Gastroesophageal sphincter (tissue), 3 donors: ENCODE measurements at regions not wholly inside any gene's neighbourhood (a gene's known extent, or its start where the extent isn't known, plus 50 kb on each side); places are given as distances from the start of the nearest gene placed in this dataset.

ENCODE experiments used
- CTCF ChIP-seq, 4 experiments: fragments of 200-600 bp in 2 of 4; fragments of 450-650 bp in 2 of 4; sonication (generic) in 1 of 4; IDR thresholded peaks; one replicate each; pipeline ENCODE4 v1.5.1; 2017 to 2019; ENCODE audit warnings: antibody characterized with exemption in 4 of 4, mild to moderate bottlenecking in 2 of 4, moderate library complexity in 2 of 4
- EP300 ChIP-seq: sonication (generic); formaldehyde crosslinking; IDR thresholded peaks from one replicate; pipeline ENCODE4 v1.6.1; 2017; ENCODE audit warnings: antibody characterized with exemption, mild to moderate bottlenecking
- POLR2A ChIP-seq, 2 donors: fragments of 450-650 bp; IDR thresholded peaks; one replicate each; pipeline ENCODE4 v1.6.1; 2017; ENCODE audit warnings: antibody characterized with exemption in 2 of 2, mild to moderate bottlenecking in 2 of 2, moderate library complexity in 1 of 2

DNA sequence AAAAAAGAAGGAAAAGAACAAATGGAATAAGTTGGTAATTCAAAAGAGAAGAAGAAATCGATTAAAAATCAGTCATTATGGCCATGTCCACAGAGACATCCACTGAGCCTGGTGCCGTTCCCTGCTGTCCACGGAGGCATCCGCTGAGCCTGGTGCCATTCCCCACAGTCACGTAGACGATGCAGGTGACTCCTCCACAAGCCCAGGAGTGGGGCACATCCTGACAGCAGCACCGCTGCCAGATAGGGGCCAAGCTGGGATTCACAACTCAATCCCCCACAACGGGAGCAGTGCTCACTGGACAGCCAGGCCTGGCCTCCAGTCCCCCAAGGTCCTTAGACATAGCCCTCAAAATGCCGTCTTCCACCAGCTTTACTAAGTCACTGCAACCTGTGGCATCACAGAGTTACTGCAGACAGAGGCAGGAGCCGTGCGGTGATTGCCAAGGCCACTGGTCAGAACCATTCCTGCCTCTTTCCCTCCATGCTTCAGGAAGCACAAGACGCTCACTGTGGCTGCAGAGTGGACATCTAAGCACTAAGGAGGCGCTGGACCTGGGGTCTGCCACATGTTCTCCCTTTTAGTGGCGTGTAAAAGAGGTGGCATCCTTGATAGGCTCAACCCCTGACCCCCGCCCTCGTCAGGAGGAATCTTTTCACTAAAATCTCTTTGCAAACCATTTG, 131.5 kb upstream of the SPACA7 start:
- TF ChIP-seq POLR2A (IDR thresholded peaks at IDR 0.05), result no peak
- TF ChIP-seq CTCF (IDR thresholded peaks at IDR 0.05), result no peak
- no peak for TF ChIP-seq EP300
